CD14-positive monocyte (primary cell): ENCODE measurements at regions not wholly inside any gene's neighbourhood (a gene's known extent, or its start where the extent isn't known, plus 50 kb on each side); places are given as distances from the start of the nearest gene placed in this dataset.

Source experiments
- DNase-seq, 3 donors: peaks; one replicate each; pipeline ENCODE4 v3.0.0-alpha.2; 2011 to 2022
- H2AFZ ChIP-seq: 2 replicates; pipeline ENCODE4 v1.6.0; 2012; ENCODE audit warnings: mild to moderate bottlenecking, low read depth, low read length, inconsistent platforms; ENCODE audit not compliant: insufficient read depth, poor library complexity, severe bottlenecking
- H3K27ac ChIP-seq, 2 donors: 1 replicate in 1 of 2; 2 replicates in 1 of 2; pipeline ENCODE4 v1.5.1; 2012 to 2013; ENCODE audit warnings: low read length in 2 of 2, control low read depth in 1 of 2, inconsistent platforms in 1 of 2, low read depth in 1 of 2, mild to moderate bottlenecking in 1 of 2
- H3K27me3 ChIP-seq, 2 donors: one replicate each; pipeline versions ENCODE4 v1.6.0 to v1.6.1; 2011 to 2013; ENCODE audit warnings: low read length in 2 of 2; ENCODE audit not compliant: control insufficient read depth in 2 of 2, insufficient read depth in 2 of 2
- H3K36me3 ChIP-seq, 2 donors: replicated peaks in 1 of 2; 1 replicate in 1 of 2; 2 replicates in 1 of 2; pipeline versions ENCODE4 v1.5.1 to v1.6.1; 2012 to 2013; ENCODE audit warnings: low read length in 2 of 2, control low read depth in 1 of 2, inconsistent platforms in 1 of 2, mild to moderate bottlenecking in 1 of 2; ENCODE audit not compliant: insufficient read depth in 2 of 2, control insufficient read depth in 1 of 2
- H3K4me1 ChIP-seq, 2 donors: 1 replicate in 1 of 2; 2 replicates in 1 of 2; pipeline versions ENCODE4 v1.5.1 to v1.6.1; 2012 to 2013; ENCODE audit warnings: low read length in 2 of 2, control low read depth in 1 of 2, inconsistent platforms in 1 of 2, mild to moderate bottlenecking in 1 of 2, moderate library complexity in 1 of 2; ENCODE audit not compliant: insufficient read depth in 2 of 2, control insufficient read depth in 1 of 2
- H3K4me2 ChIP-seq: replicated peaks from 2 replicates; pipeline ENCODE3; 2012; ENCODE audit warnings: low read length, moderate library complexity, mild to moderate bottlenecking; ENCODE audit not compliant: poor library complexity, severe bottlenecking; ENCODE audit errors: extremely low read depth
- H3K4me3 ChIP-seq, 3 experiments: fragments of 200-600 bp in 1 of 3; sonication (generic) in 1 of 3; replicated peaks in 1 of 3; 1 replicate in 2 of 3; 2 replicates in 1 of 3; pipeline ENCODE4 v1.5.1; 2011 to 2013; ENCODE audit warnings: low read length in 3 of 3, mild to moderate bottlenecking in 3 of 3, control low read depth in 2 of 3, low read depth in 2 of 3, inconsistent platforms in 1 of 3, moderate library complexity in 1 of 3
- H3K79me2 ChIP-seq: 2 replicates; pipeline ENCODE4 v1.6.0; 2012; ENCODE audit warnings: mild to moderate bottlenecking, control low read depth, inconsistent platforms, low read length, moderate library complexity; ENCODE audit not compliant: insufficient read depth
- H3K9ac ChIP-seq: 2 replicates; pipeline ENCODE4 v1.6.0; 2017; ENCODE audit warnings: low read length, mild to moderate bottlenecking; ENCODE audit not compliant: insufficient read depth, poor library complexity, severe bottlenecking
- H3K9me3 ChIP-seq, 2 donors: replicated peaks in 1 of 2; 1 replicate in 1 of 2; 2 replicates in 1 of 2; pipeline versions ENCODE4 v1.5.1 to v1.6.1; 2012 to 2013; ENCODE audit warnings: low read length in 2 of 2, control low read depth in 1 of 2; ENCODE audit not compliant: control insufficient read depth in 1 of 2, insufficient read depth in 1 of 2
- H4K20me1 ChIP-seq: 2 replicates; pipeline ENCODE4 v1.6.0; 2012; ENCODE audit warnings: mild to moderate bottlenecking, low read length, control low read depth, moderate library complexity; ENCODE audit not compliant: insufficient read depth
- H3K27ac Mint-ChIP-seq, 7 donors: one replicate each; pipeline ENCODE4 v1.8.0; 2020; ENCODE audit warnings: mild to moderate bottlenecking in 7 of 7, mixed read lengths in 7 of 7, moderate library complexity in 6 of 7, inconsistent platforms in 2 of 7
- H3K27me3 Mint-ChIP-seq, 3 donors: one replicate each; pipeline ENCODE4 v1.8.0; 2021 to 2022; ENCODE audit warnings: low read depth in 3 of 3, mild to moderate bottlenecking in 3 of 3, mixed read lengths in 3 of 3, moderate library complexity in 3 of 3, inconsistent platforms in 1 of 3
- H3K36me3 Mint-ChIP-seq, 2 donors: one replicate each; pipeline ENCODE4 v1.8.0; 2020; ENCODE audit warnings: mixed read lengths in 2 of 2, inconsistent platforms in 1 of 2, mild to moderate bottlenecking in 1 of 2
- H3K4me1 Mint-ChIP-seq: one replicate; pipeline ENCODE4 v1.8.0; 2020; ENCODE audit warnings: mild to moderate bottlenecking, mixed read lengths
- H3K4me3 Mint-ChIP-seq, 2 donors: one replicate each; pipeline ENCODE4 v1.8.0; 2020; ENCODE audit warnings: mild to moderate bottlenecking in 2 of 2, mixed read lengths in 2 of 2, moderate library complexity in 1 of 2
- H3K9me3 Mint-ChIP-seq, 7 donors: one replicate each; pipeline ENCODE4 v1.8.0; 2020 to 2022; ENCODE audit warnings: mixed read lengths in 7 of 7, mild to moderate bottlenecking in 6 of 7, moderate library complexity in 6 of 7, inconsistent platforms in 2 of 7
- WGBS: methylation state at CpG from one replicate; pipeline ENCODE4 v1.1.5; 2013; ENCODE audit warnings: missing lambda C conversion rate; ENCODE audit not compliant: insufficient coverage; 5-methylcytosine and 5-hydroxymethylcytosine counted together
- intact Hi-C, 2 donors: fragments of 100-400 bp; cut with micrococcal nuclease; formaldehyde crosslinking; loops; one replicate each; pipeline versions ENCODE4 v1.15.0 to v1.15.1; 2023
- TF ChIP-seq, protein P1 (sequence below): fragments of 200-600 bp; IDR thresholded peaks from one replicate; pipeline ENCODE4 v1.8.0; 2022; ENCODE audit warnings: antibody characterized with exemption, mild to moderate bottlenecking

DNA sequence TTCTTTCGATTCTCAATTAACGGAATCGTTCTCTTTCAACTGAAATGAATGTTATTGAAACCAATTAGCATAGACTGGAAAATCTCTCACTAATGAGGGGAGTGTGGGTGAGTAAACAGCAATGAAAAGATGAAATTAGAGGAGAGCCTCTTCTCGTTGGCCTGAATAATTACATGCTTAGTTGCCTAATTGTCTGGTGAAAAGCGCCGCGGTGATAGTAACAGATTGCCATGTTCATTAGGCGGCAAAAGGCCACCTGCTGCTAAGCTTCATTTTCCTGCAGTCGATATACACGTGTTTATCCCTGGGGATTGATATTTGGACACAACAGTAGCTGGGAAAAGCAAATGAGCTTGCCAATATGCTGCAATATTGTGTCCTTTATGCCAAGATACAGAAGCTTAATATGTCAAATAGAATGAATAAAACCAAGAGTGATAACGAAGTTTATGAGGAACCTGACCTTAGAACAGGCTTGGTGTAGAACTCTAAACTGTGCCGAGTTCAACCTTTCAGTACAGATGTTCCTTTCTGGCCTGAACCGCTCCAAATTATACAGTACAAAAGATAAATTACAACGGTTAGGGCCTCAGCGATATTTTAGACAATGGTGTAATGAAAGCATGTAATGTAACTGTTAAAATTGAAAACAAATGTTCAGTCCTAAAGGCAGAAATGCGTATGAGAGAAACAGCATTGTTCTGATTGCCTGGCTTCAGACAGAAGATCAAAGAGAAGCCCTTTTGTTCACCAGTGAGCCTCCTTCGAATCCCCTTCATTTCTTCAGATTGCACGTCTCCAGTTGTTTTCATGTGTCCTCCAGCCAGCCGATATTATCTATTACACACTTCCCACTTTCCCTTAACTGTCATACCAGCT, 185.2 kb downstream of the SHOX2 start:
- no peaks in the 10 kb centered on the region for H3K36me3 ChIP-seq
- WGBS = 91% methylated on average over 15 of the region's 19 CpGs
- H3K79me2 ChIP-seq = no peaks in the 10 kb centered on the region
- no peak overlapping the region for H3K4me2 ChIP-seq
- no peak overlapping the region for H3K27ac ChIP-seq
- H3K9ac ChIP-seq = no peak overlapping the region
- Mint-ChIP-seq H3K27ac (no peak overlapping the region), H3K4me1 (peaks cover 6% of the 10 kb centered on the region), H3K9me3 (peaks cover 0 to 4% (median 2%) of the 10 kb centered on the region in 7 donors), H3K36me3 (no peaks in the 10 kb centered on the region), H3K4me3 (no peak overlapping the region), H3K27me3 (no peaks in the 10 kb centered on the region)
- DNase-seq = no peak
- H3K4me3 ChIP-seq = no peak overlapping the region
- intact Hi-C loops = no loop called here
- no peaks in the 10 kb centered on the region for H4K20me1 ChIP-seq
- H3K4me1 ChIP-seq = no peaks in the 10 kb centered on the region
- no peak overlapping the region for H2AFZ ChIP-seq
- TF ChIP-seq, protein P1, sequence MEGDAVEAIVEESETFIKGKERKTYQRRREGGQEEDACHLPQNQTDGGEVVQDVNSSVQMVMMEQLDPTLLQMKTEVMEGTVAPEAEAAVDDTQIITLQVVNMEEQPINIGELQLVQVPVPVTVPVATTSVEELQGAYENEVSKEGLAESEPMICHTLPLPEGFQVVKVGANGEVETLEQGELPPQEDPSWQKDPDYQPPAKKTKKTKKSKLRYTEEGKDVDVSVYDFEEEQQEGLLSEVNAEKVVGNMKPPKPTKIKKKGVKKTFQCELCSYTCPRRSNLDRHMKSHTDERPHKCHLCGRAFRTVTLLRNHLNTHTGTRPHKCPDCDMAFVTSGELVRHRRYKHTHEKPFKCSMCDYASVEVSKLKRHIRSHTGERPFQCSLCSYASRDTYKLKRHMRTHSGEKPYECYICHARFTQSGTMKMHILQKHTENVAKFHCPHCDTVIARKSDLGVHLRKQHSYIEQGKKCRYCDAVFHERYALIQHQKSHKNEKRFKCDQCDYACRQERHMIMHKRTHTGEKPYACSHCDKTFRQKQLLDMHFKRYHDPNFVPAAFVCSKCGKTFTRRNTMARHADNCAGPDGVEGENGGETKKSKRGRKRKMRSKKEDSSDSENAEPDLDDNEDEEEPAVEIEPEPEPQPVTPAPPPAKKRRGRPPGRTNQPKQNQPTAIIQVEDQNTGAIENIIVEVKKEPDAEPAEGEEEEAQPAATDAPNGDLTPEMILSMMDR = no peak
- no peaks in the 10 kb centered on the region for H3K9me3 ChIP-seq
- H3K27me3 ChIP-seq = no peaks in the 10 kb centered on the region

DNA sequence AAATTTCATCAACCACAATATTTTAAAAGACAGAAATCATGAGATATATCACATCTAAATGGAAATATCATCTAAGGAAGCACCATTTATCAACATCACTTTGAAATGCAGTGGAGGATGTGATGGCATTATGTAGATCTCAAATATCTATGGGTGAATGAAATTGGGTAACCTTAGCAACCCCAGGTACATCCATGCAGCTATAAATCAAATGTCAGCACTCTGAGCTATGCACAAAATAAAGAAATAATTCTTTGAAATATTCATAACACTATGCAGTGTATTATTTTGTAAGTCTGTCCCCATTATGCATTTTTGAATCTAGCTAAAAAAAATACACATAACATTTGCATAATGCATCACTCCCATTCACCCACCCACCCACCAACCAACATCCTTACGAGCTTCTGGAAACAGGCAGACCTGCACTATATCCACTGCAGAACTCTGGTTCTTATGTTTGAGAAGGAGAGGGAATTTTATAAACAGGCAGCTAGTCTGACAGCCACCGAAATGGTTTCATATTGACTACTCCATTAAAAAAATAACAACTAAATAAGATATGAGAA, 186.8 kb downstream of the SHOX2 start:
- H3K36me3 Mint-ChIP-seq = no peaks in the 10 kb centered on the region
- no peaks in the 10 kb centered on the region for H4K20me1 ChIP-seq
- peaks cover 0 to 4% (median 2%) of the 10 kb centered on the region in 7 donors for H3K9me3 Mint-ChIP-seq
- no peak overlapping the region for H3K9ac ChIP-seq
- no peaks in the 10 kb centered on the region for H3K27me3 ChIP-seq
- no peaks in the 10 kb centered on the region for H3K79me2 ChIP-seq
- no peak overlapping the region for H3K27ac Mint-ChIP-seq
- no peaks in the 10 kb centered on the region for H3K36me3 ChIP-seq
- no peak overlapping the region for H3K27ac ChIP-seq
- peaks cover 6% of the 10 kb centered on the region for H3K4me1 Mint-ChIP-seq
- TF ChIP-seq, protein P1 = no peak
- H3K4me3 Mint-ChIP-seq = no peak overlapping the region
- WGBS = no CpG with 5 or more reads among the region's 2 CpGs
- no peak overlapping the region for H3K4me3 ChIP-seq
- intact Hi-C loops = no loop called here
- H3K4me1 ChIP-seq = no peaks in the 10 kb centered on the region
- H3K27me3 Mint-ChIP-seq = no peaks in the 10 kb centered on the region
- H2AFZ ChIP-seq = no peak overlapping the region
- H3K9me3 ChIP-seq = no peaks in the 10 kb centered on the region
- DNase-seq = no peak
- H3K4me2 ChIP-seq = no peak overlapping the region
